ENCODE measurements at regions not wholly inside any gene's neighbourhood (a gene's known extent, or its start where the extent isn't known, plus 50 kb on each side); places are given as distances from the start of the nearest gene placed in this dataset.

DNA sequence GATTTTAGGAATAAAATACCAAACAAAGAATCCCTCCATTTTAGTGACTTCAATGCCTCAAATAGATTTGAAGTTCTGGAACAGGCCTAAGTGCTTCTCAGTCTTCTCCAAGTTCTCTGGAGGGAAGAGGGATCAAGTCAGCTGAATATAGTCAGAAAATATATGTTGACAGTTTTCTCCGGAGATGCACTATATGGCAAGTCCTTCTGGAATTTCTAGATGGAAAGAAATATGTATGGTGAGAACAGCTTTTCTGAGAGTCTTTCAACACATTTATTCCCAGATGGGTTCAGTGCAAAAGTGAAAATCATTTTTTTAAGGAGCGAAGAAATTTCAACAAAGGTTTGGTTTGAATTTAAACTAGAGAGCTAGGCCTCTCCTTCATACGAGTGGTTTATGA, 317.4 kb upstream of the SLC30A5 start:
- Histone ChIP-seq H3K9me3 (no peaks in the 10 kb centered on the region), H3K27me3 (no peaks in the 10 kb centered on the region), H3K4me3 (no peak overlapping the region), H3K27ac (no peak overlapping the region), H3K36me3 (replicated peaks in 1 of 2; ENCODE audit: insufficient read depth in 1 of 2, low read depth in 2 of 2) (no peaks in the 10 kb centered on the region), H3K4me1 (no peaks in the 10 kb centered on the region)
- ATAC-seq = no peak
- 87 to 90% methylated on average over 3 of the region's 3 CpGs for WGBS, 2 donors
- DNase-seq = no peak
- intact Hi-C loops (cut with DNase I) = no loop called here
- TF ChIP-seq CTCF (IDR thresholded peaks at IDR 0.05) (no peak), POLR2A (IDR thresholded peaks at IDR 0.05) (no peak)

DNA sequence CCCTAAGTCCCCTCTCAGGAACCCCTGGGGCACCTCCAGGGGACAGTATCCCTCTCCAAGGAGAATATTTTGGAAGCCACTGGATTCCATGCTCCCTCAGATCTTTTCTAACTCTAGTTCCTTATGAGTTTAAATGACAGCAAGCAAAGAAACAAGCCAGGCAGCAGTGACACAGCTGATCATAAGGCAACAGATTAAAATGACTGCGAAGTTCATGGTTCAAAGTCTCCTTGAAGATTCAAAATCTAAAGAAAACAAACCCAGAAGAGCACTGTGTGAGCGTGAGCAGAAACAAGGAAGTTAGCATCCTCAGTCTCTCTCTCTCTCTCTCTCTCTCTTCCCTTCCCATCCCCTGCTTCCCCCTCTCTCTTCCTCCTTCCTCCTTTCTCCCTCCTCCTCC, 316.7 kb upstream of the SLC30A5 start:
- DNase-seq = no peak
- H3K4me1 ChIP-seq = no peaks in the 10 kb centered on the region
- 64 to 70% methylated on average over 2 of the region's 2 CpGs for WGBS, 2 donors

DNA sequence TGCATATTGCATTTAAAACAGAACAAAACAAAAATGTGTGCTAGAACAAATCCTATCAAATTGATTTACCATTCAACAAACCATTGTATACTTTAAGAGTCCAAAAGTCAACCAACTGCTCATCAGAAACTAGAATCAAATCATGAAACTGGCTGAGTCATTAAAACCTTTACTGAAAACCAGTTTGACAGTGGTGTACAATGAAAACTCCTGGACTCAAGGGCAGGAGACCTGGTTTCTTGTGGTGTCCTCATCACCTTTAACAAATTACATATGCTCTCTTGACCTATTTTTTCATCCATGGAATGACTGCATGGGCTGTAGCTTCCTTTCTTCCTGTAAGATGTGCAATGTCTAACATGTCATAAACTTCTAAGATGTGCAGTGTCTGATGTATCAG, 315.3 kb upstream of the SLC30A5 start:
- no peak for DNase-seq
- TF ChIP-seq CTCF (IDR thresholded peaks at IDR 0.05) (no peak), POLR2A (IDR thresholded peaks at IDR 0.05) (no peak)
- Histone ChIP-seq H3K9me3 (no peaks in the 10 kb centered on the region), H3K27ac (no peak overlapping the region), H3K4me1 (no peaks in the 10 kb centered on the region), H3K4me3 (no peak overlapping the region), H3K27me3 (no peaks in the 10 kb centered on the region), H3K36me3 (replicated peaks in 1 of 2; ENCODE audit: insufficient read depth in 1 of 2, low read depth in 2 of 2) (no peaks in the 10 kb centered on the region)
- no peak for ATAC-seq
- intact Hi-C loops (cut with DNase I) = no loop called here

More for the DNA sequence above, 316.7 kb upstream of the SLC30A5 start:
- H3K9me3 ChIP-seq = no peaks in the 10 kb centered on the region
- TF ChIP-seq POLR2A (IDR thresholded peaks at IDR 0.05) (no peak), CTCF (IDR thresholded peaks at IDR 0.05) (no peak)
- no peak overlapping the region for H3K27ac ChIP-seq
- ATAC-seq = no peak
- intact Hi-C loops (cut with DNase I) = no loop called here
- no peaks in the 10 kb centered on the region for H3K27me3 ChIP-seq
- no peaks in the 10 kb centered on the region for H3K36me3 ChIP-seq (replicated peaks in 1 of 2; ENCODE audit: insufficient read depth in 1 of 2, low read depth in 2 of 2)
- no peak overlapping the region for H3K4me3 ChIP-seq

DNA sequence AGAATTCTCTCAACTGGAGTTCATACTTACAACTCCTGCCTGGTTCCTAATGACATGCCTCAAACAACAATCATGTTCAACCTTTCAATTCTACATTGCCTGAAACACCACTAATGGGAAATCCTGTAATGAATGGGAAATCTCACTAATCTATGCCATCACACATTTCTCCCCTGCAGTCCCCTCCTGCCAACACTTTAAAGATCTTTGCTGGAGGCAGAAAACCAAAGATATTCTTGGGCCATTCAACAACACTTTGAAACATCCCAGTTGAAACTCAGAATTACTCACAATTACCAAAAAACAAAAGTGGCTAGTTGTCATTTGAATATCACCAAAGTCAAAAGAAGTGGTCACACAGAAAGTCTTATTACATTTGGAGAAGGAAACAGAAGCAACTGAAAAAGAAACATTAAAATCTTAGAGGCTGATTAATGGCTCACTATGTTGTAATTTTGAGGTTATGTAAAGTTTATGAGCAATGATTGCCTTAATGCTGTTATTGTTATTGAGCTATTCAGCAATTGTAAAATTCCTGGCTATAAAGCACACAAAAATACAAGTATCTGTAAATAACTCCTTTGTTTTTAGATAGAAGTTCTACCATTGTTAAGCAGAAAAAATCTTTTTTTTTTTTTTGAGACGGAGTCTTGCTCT, 313.4 kb upstream of the SLC30A5 start:
- H3K4me3 ChIP-seq = no peak overlapping the region
- H3K27ac ChIP-seq = no peak overlapping the region
- H3K27me3 ChIP-seq = no peaks in the 10 kb centered on the region
- TF ChIP-seq POLR2A (IDR thresholded peaks at IDR 0.05) = no peak
- no peak for TF ChIP-seq CTCF (IDR thresholded peaks at IDR 0.05)
- ATAC-seq = no peak
- H3K9me3 ChIP-seq = no peaks in the 10 kb centered on the region
- no peaks in the 10 kb centered on the region for H3K4me1 ChIP-seq
- H3K36me3 ChIP-seq (replicated peaks in 1 of 2; ENCODE audit: insufficient read depth in 1 of 2, low read depth in 2 of 2) = no peaks in the 10 kb centered on the region
- WGBS, 2 donors = 89 to 95% methylated on average over 1 of the region's 1 CpG
- DNase-seq = no peak
- intact Hi-C loops (cut with DNase I) = no loop called here

- H3K36me3 ChIP-seq (replicated peaks in 1 of 2; ENCODE audit: insufficient read depth in 1 of 2, low read depth in 2 of 2) = no peaks in the 10 kb centered on the region
- intact Hi-C loops (cut with DNase I) = no loop called here
- TF ChIP-seq POLR2A (IDR thresholded peaks at IDR 0.05) = no peak
- TF ChIP-seq CTCF (IDR thresholded peaks at IDR 0.05) = no peak
- no peaks in the 10 kb centered on the region for H3K9me3 ChIP-seq
- no peaks in the 10 kb centered on the region for H3K27me3 ChIP-seq
- H3K4me3 ChIP-seq = no peak overlapping the region
- H3K27ac ChIP-seq = no peak overlapping the region
- no peak for DNase-seq
- no peak for ATAC-seq
- WGBS, 2 donors = 18 to 22% methylated on average over 1 of the region's 1 CpG
- H3K4me1 ChIP-seq = no peaks in the 10 kb centered on the region
Observed at GRCh38 chr5:68793074-68793473, 300.7 kb upstream of the SLC30A5 start.
